HCT116 (cell line): ENCODE measurements at regions not wholly inside any gene's neighbourhood (a gene's known extent, or its start where the extent isn't known, plus 50 kb on each side); places are given as distances from the start of the nearest gene placed in this dataset.

Experiments
- CEBPB ChIP-seq: IDR thresholded peaks from 2 replicates; pipeline ENCODE4 v1.6.1; 2012; ENCODE audit warnings: low read depth
- EZH2phosphoT487 ChIP-seq: fragments of 200-600 bp; IDR thresholded peaks from 2 replicates; pipeline ENCODE4 v1.6.1; 2018; ENCODE audit warnings: antibody characterized with exemption, borderline replicate concordance
- FOSL1 ChIP-seq: IDR thresholded peaks from 2 replicates; pipeline ENCODE4 v1.6.1; 2012; ENCODE audit warnings: low read depth
- POLR2A ChIP-seq: IDR thresholded peaks from 2 replicates; pipeline ENCODE4 v1.7.0; 2011; ENCODE audit warnings: borderline replicate concordance; ENCODE audit not compliant: insufficient read depth, insufficient read length; ENCODE audit errors: extremely low read depth
- POLR2AphosphoS5 ChIP-seq: IDR thresholded peaks from 2 replicates; pipeline ENCODE4 v1.6.1; 2011; ENCODE audit warnings: mild to moderate bottlenecking, low read depth, low read length, moderate library complexity
- SRF ChIP-seq: IDR thresholded peaks from 2 replicates; pipeline ENCODE4 v1.6.1; 2012; ENCODE audit warnings: low read depth
- TCF7L2 ChIP-seq: IDR thresholded peaks from 2 replicates; pipeline ENCODE4 v1.7.0; 2011; ENCODE audit warnings: borderline replicate concordance, inconsistent platforms; ENCODE audit not compliant: insufficient read depth, insufficient read length; ENCODE audit errors: extremely low read depth
- YY1 ChIP-seq: IDR thresholded peaks from 2 replicates; pipeline ENCODE4 v1.6.1; 2011; ENCODE audit warnings: low read length, low read depth, moderate library complexity, mild to moderate bottlenecking; ENCODE audit not compliant: insufficient replicate concordance; ENCODE audit errors: extremely low read depth
- ZFX ChIP-seq: fragments of 450-650 bp; IDR thresholded peaks from 2 replicates; pipeline ENCODE4 v1.6.1; 2017
- TF ChIP-seq, protein P1 (sequence below): IDR thresholded peaks from 2 replicates; pipeline ENCODE4 v1.6.1; 2012
- TF ChIP-seq, protein P2 (sequence below): IDR thresholded peaks from 2 replicates; pipeline ENCODE4 v1.6.1; 2012; ENCODE audit warnings: low read depth
- TF ChIP-seq, protein P3 (sequence below), 3 experiments: fragments of 200-600 bp in 1 of 3; sonication (generic) in 1 of 3; IDR thresholded peaks in 2 of 3; conservative IDR thresholded peaks in 1 of 3; 2 replicates each; pipeline ENCODE4 v1.5.1; 2012 to 2017; ENCODE audit warnings: low read depth in 2 of 3, low read length in 2 of 3, antibody characterized with exemption in 1 of 3, borderline replicate concordance in 1 of 3, control low read depth in 1 of 3, mild to moderate bottlenecking in 1 of 3, mixed read lengths in 1 of 3, mixed run types in 1 of 3, moderate library complexity in 1 of 3; ENCODE audit not compliant: insufficient read depth in 1 of 3
- TF ChIP-seq, protein P4 (sequence below): IDR thresholded peaks from 2 replicates; pipeline ENCODE4 v1.6.1; 2011; ENCODE audit warnings: mild to moderate bottlenecking, low read length, moderate library complexity; ENCODE audit not compliant: insufficient replicate concordance; ENCODE audit errors: extremely low read depth

DNA sequence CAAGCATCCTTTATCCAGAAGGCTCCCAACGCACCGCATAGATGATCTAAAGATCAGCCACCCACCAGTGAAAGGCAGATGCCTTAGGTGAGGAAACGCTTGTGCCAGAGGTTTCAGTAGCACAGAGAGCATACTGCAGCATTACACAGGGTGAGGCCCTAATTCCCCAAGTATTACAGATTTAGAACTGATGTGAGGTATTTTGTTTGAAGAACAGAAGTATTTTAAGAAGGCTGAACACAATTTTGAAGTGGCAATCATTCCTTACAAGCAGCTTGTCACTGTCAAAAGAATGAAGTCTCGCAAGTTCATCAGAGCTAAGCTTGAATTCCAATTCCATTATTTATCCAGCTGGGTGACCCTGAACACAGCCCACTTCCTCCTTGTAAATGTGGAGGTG is 70.0 kb upstream of the FAT3 start:
- TF ChIP-seq, protein P1, sequence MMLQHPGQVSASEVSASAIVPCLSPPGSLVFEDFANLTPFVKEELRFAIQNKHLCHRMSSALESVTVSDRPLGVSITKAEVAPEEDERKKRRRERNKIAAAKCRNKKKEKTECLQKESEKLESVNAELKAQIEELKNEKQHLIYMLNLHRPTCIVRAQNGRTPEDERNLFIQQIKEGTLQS = no peak
- TF ChIP-seq, protein P2, sequence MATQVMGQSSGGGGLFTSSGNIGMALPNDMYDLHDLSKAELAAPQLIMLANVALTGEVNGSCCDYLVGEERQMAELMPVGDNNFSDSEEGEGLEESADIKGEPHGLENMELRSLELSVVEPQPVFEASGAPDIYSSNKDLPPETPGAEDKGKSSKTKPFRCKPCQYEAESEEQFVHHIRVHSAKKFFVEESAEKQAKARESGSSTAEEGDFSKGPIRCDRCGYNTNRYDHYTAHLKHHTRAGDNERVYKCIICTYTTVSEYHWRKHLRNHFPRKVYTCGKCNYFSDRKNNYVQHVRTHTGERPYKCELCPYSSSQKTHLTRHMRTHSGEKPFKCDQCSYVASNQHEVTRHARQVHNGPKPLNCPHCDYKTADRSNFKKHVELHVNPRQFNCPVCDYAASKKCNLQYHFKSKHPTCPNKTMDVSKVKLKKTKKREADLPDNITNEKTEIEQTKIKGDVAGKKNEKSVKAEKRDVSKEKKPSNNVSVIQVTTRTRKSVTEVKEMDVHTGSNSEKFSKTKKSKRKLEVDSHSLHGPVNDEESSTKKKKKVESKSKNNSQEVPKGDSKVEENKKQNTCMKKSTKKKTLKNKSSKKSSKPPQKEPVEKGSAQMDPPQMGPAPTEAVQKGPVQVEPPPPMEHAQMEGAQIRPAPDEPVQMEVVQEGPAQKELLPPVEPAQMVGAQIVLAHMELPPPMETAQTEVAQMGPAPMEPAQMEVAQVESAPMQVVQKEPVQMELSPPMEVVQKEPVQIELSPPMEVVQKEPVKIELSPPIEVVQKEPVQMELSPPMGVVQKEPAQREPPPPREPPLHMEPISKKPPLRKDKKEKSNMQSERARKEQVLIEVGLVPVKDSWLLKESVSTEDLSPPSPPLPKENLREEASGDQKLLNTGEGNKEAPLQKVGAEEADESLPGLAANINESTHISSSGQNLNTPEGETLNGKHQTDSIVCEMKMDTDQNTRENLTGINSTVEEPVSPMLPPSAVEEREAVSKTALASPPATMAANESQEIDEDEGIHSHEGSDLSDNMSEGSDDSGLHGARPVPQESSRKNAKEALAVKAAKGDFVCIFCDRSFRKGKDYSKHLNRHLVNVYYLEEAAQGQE = no peak
- TF ChIP-seq YY1 (no peak), TCF7L2 (no peak), POLR2AphosphoS5 (no peak), EZH2phosphoT487 (no peak), CEBPB (no peak), POLR2A (no peak), ZFX (no peak), FOSL1 (no peak), SRF (no peak)
- TF ChIP-seq, protein P3, sequence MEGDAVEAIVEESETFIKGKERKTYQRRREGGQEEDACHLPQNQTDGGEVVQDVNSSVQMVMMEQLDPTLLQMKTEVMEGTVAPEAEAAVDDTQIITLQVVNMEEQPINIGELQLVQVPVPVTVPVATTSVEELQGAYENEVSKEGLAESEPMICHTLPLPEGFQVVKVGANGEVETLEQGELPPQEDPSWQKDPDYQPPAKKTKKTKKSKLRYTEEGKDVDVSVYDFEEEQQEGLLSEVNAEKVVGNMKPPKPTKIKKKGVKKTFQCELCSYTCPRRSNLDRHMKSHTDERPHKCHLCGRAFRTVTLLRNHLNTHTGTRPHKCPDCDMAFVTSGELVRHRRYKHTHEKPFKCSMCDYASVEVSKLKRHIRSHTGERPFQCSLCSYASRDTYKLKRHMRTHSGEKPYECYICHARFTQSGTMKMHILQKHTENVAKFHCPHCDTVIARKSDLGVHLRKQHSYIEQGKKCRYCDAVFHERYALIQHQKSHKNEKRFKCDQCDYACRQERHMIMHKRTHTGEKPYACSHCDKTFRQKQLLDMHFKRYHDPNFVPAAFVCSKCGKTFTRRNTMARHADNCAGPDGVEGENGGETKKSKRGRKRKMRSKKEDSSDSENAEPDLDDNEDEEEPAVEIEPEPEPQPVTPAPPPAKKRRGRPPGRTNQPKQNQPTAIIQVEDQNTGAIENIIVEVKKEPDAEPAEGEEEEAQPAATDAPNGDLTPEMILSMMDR (IDR thresholded peaks at IDR 0.05 in 2 of 3, conservative IDR thresholded peaks at IDR 0.05 in 1 of 3; ENCODE audit: borderline replicate concordance in 1 of 3, insufficient read depth in 1 of 3, low read depth in 2 of 3, low read length in 2 of 3) = no peak
- TF ChIP-seq, protein P4, sequence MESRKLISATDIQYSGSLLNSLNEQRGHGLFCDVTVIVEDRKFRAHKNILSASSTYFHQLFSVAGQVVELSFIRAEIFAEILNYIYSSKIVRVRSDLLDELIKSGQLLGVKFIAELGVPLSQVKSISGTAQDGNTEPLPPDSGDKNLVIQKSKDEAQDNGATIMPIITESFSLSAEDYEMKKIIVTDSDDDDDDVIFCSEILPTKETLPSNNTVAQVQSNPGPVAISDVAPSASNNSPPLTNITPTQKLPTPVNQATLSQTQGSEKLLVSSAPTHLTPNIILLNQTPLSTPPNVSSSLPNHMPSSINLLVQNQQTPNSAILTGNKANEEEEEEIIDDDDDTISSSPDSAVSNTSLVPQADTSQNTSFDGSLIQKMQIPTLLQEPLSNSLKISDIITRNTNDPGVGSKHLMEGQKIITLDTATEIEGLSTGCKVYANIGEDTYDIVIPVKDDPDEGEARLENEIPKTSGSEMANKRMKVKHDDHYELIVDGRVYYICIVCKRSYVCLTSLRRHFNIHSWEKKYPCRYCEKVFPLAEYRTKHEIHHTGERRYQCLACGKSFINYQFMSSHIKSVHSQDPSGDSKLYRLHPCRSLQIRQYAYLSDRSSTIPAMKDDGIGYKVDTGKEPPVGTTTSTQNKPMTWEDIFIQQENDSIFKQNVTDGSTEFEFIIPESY = no peak
